ENCODE measurements at regions not wholly inside any gene's neighbourhood (a gene's known extent, or its start where the extent isn't known, plus 50 kb on each side); places are given as distances from the start of the nearest gene placed in this dataset.

DNA sequence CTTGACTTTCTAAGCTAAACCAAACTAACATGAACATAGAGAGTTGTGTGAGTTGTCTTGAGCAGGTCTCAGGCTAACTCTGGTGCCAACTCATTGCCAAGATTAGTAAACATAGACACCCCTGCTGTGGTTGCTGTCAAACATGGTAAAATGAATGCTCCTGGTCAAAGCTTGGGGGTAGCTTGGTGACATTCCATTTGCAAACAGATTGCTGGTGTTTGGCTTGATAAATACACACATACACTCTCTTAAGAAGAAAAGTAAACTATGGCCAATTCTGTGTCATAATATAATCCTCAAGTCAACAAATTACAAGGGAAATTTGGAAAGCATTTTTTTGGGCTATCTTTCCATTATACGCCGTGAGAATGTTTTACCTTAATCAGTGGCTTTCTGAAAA is 386.4 kb upstream of the PDE3A start:
- no peak for TF ChIP-seq YY1 (IDR thresholded peaks at IDR 0.05)
- TF ChIP-seq, protein P1, sequence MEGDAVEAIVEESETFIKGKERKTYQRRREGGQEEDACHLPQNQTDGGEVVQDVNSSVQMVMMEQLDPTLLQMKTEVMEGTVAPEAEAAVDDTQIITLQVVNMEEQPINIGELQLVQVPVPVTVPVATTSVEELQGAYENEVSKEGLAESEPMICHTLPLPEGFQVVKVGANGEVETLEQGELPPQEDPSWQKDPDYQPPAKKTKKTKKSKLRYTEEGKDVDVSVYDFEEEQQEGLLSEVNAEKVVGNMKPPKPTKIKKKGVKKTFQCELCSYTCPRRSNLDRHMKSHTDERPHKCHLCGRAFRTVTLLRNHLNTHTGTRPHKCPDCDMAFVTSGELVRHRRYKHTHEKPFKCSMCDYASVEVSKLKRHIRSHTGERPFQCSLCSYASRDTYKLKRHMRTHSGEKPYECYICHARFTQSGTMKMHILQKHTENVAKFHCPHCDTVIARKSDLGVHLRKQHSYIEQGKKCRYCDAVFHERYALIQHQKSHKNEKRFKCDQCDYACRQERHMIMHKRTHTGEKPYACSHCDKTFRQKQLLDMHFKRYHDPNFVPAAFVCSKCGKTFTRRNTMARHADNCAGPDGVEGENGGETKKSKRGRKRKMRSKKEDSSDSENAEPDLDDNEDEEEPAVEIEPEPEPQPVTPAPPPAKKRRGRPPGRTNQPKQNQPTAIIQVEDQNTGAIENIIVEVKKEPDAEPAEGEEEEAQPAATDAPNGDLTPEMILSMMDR (IDR thresholded peaks at IDR 0.05; ENCODE audit: low read depth, low read length, missing input control), result no peak
- no peak for TF ChIP-seq SP1 (IDR thresholded peaks at IDR 0.05)
- TF ChIP-seq GABPA (IDR thresholded peaks at IDR 0.05 in 1 of 2, conservative IDR thresholded peaks at IDR 0.05 in 1 of 2), result no peak
- TF ChIP-seq RAD21 (IDR thresholded peaks at IDR 0.05), result no peak
- TF ChIP-seq, protein P2, sequence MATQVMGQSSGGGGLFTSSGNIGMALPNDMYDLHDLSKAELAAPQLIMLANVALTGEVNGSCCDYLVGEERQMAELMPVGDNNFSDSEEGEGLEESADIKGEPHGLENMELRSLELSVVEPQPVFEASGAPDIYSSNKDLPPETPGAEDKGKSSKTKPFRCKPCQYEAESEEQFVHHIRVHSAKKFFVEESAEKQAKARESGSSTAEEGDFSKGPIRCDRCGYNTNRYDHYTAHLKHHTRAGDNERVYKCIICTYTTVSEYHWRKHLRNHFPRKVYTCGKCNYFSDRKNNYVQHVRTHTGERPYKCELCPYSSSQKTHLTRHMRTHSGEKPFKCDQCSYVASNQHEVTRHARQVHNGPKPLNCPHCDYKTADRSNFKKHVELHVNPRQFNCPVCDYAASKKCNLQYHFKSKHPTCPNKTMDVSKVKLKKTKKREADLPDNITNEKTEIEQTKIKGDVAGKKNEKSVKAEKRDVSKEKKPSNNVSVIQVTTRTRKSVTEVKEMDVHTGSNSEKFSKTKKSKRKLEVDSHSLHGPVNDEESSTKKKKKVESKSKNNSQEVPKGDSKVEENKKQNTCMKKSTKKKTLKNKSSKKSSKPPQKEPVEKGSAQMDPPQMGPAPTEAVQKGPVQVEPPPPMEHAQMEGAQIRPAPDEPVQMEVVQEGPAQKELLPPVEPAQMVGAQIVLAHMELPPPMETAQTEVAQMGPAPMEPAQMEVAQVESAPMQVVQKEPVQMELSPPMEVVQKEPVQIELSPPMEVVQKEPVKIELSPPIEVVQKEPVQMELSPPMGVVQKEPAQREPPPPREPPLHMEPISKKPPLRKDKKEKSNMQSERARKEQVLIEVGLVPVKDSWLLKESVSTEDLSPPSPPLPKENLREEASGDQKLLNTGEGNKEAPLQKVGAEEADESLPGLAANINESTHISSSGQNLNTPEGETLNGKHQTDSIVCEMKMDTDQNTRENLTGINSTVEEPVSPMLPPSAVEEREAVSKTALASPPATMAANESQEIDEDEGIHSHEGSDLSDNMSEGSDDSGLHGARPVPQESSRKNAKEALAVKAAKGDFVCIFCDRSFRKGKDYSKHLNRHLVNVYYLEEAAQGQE (IDR thresholded peaks at IDR 0.05), result no peak
- TF ChIP-seq ZBTB33 (IDR thresholded peaks at IDR 0.05), result no peak
- no peak for TF ChIP-seq JUND (IDR thresholded peaks at IDR 0.05)
